Calu3 (cell line): ENCODE measurements at regions not wholly inside any gene's neighbourhood (a gene's known extent, or its start where the extent isn't known, plus 50 kb on each side); places are given as distances from the start of the nearest gene placed in this dataset.

Source experiments
- BruUV-seq: library from RNA; stranded (reverse); fragments of 400-500 nt; replicated peaks from 2 replicates; lab custom pipeline; 2021; lab: Mats Ljungman, UMichigan
- CTCF ChIA-PET: fragments of 300-600 bp; sonication (Branson Sonifier 250); formaldehyde crosslinking; loops from one replicate; lab custom pipeline; 2022; ENCODE audit warnings: antibody characterized with exemption; lab: Charles Lee
- DNase-seq: peaks from one replicate; pipeline ENCODE4 v3.0.0; 2022
- H3K27ac Mint-ChIP-seq: one replicate; pipeline ENCODE4 v1.8.0; 2022; ENCODE audit warnings: mixed read lengths; ENCODE audit not compliant: unreplicated experiment
- H3K27me3 Mint-ChIP-seq: one replicate; pipeline ENCODE4 v1.8.0; 2022; ENCODE audit warnings: mixed read lengths; ENCODE audit not compliant: unreplicated experiment
- H3K36me3 Mint-ChIP-seq: one replicate; pipeline ENCODE4 v1.8.0; 2022; ENCODE audit warnings: mild to moderate bottlenecking, moderate library complexity, mixed read lengths; ENCODE audit not compliant: insufficient read depth, unreplicated experiment
- H3K4me1 Mint-ChIP-seq: one replicate; pipeline ENCODE4 v1.8.0; 2022; ENCODE audit warnings: mild to moderate bottlenecking, low read depth, mixed read lengths; ENCODE audit not compliant: unreplicated experiment
- H3K4me3 Mint-ChIP-seq: one replicate; pipeline ENCODE4 v1.8.0; 2022; ENCODE audit warnings: mild to moderate bottlenecking, low read depth, moderate library complexity, mixed read lengths; ENCODE audit not compliant: unreplicated experiment
- H3K9me3 Mint-ChIP-seq: one replicate; pipeline ENCODE4 v1.8.0; 2022; ENCODE audit warnings: low read depth, mixed read lengths; ENCODE audit not compliant: unreplicated experiment
- CTCF ChIP-seq: fragments of 200-600 bp; IDR thresholded peaks from one replicate; pipeline ENCODE4 v1.8.0; 2022; ENCODE audit warnings: antibody characterized with exemption; ENCODE audit not compliant: unreplicated experiment
- intact Hi-C: fragments of 100-400 bp; cut with micrococcal nuclease; formaldehyde crosslinking; loops from one replicate; pipeline ENCODE4 v1.10.0; 2022; ENCODE audit not compliant: unreplicated experiment

DNA sequence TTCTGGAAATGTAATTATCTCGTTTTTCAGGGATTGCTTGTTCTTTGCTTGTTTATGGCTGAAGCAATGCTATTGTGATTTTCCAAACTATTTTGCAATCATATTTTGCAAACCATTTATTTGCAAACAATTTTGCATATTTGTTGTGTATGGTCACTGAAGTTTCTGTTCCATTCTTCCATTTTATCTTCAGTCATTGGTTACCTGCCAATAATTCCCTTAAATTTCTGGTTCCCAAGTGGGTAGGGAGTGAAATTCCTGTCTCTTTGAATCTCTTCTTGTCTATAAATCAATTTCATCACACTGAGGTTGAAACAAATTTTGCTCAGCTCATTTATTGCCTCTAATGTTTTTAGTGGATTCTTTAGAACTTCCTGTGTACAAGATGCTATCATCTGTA lies 401.7 kb upstream of the VWC2 start:
- no peak for TF ChIP-seq CTCF
- intact Hi-C loops = no loop called here
- DNase-seq = no peak
- H3K9me3 Mint-ChIP-seq = peaks cover 7% of the 10 kb centered on the region
- no peaks in the 10 kb centered on the region for H3K36me3 Mint-ChIP-seq
- no peaks in the 10 kb centered on the region for H3K27me3 Mint-ChIP-seq
- no TSS peak for BruUV-seq
- CTCF ChIA-PET = no interaction called here
- H3K4me1 Mint-ChIP-seq = no peaks in the 10 kb centered on the region
- H3K27ac Mint-ChIP-seq = no peak overlapping the region
- H3K4me3 Mint-ChIP-seq = no peak overlapping the region

GRCh38 chr7:49376817-49377375 lies 396.5 kb upstream of the VWC2 start:
- peaks cover 6% of the 10 kb centered on the region for H3K9me3 Mint-ChIP-seq
- CTCF ChIA-PET = no interaction called here
- no peak for DNase-seq
- H3K36me3 Mint-ChIP-seq = no peaks in the 10 kb centered on the region
- no peak for TF ChIP-seq CTCF
- intact Hi-C loops = no loop called here
- no TSS peak for BruUV-seq
- no peaks in the 10 kb centered on the region for H3K27me3 Mint-ChIP-seq
- no peak overlapping the region for H3K4me3 Mint-ChIP-seq
- H3K4me1 Mint-ChIP-seq = no peaks in the 10 kb centered on the region
- no peak overlapping the region for H3K27ac Mint-ChIP-seq

- no peaks in the 10 kb centered on the region for H3K36me3 Mint-ChIP-seq
- no TSS peak for BruUV-seq
- TF ChIP-seq CTCF = no peak
Observed at GRCh38 chr7:49386792-49387191, 386.6 kb upstream of the VWC2 start.

DNA sequence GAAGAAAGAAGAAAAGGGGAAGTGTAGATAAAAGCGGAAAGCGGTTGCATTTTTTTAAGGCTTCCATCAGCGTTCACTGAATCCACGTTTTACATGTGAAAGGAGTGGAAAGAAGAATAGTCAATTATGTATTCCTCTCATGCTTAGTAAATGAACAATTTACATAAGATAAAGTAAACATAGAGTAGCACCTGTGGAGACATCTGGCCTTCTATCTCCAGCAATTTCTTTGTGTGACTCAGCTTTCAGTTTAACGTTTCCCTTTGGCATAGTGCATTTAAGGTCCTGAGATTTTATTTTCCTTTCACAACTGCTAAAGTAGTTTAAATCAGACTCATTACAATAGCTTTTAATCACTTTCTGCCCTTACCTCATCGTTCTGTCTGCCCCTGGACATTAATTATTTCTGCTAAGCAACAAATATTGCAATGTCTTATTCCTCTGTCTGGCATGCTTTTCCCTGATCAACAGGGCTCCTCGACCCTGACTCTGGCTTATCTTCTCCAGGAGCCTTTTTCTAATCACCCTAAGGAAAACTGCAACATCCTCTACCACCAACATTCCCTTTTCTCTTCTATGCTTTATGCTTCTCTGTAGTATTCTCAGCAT lies 383.5 kb upstream of the VWC2 start:
- no peaks in the 10 kb centered on the region for H3K27me3 Mint-ChIP-seq
- no peak overlapping the region for H3K27ac Mint-ChIP-seq
- no peaks in the 10 kb centered on the region for H3K36me3 Mint-ChIP-seq
- intact Hi-C loops = no loop called here
- H3K9me3 Mint-ChIP-seq = peaks cover 16% of the 10 kb centered on the region
- CTCF ChIA-PET = no interaction called here
- no peaks in the 10 kb centered on the region for H3K4me1 Mint-ChIP-seq
- BruUV-seq = no TSS peak
- no peak for DNase-seq
- TF ChIP-seq CTCF = no peak
- H3K4me3 Mint-ChIP-seq = no peak overlapping the region

More at GRCh38 chr7:49386792-49387191, 386.6 kb upstream of the VWC2 start:
- intact Hi-C loops = no loop called here
- CTCF ChIA-PET = no interaction called here
- no peak for DNase-seq
- no peak overlapping the region for H3K4me3 Mint-ChIP-seq
- no peaks in the 10 kb centered on the region for H3K4me1 Mint-ChIP-seq
- peaks cover 24% of the 10 kb centered on the region for H3K9me3 Mint-ChIP-seq
- no peaks in the 10 kb centered on the region for H3K27me3 Mint-ChIP-seq
- no peak overlapping the region for H3K27ac Mint-ChIP-seq
